RWPE1 (cell line): ENCODE measurements at regions not wholly inside any gene's neighbourhood (a gene's known extent, or its start where the extent isn't known, plus 50 kb on each side); places are given as distances from the start of the nearest gene placed in this dataset.
"Not testable (repeated sequence)": the region's sequence is repeated elsewhere in the genome, so short reads cannot be mapped to it uniquely, and the experiment has no call there.

Source experiments
- CTCF ChIA-PET: fragments of 350-600 bp; sonication (Branson Sonifier 250); formaldehyde crosslinking; extraction: SDS; loops from one replicate; lab custom pipeline; 2021; lab: Yijun Ruan, JAX
- POLR2A ChIA-PET: fragments of 400-600 bp; formaldehyde crosslinking; extraction: SDS; loops from one replicate; lab custom pipeline; 2020; ENCODE audit warnings: antibody characterized with exemption; ENCODE audit not compliant: low non-redundant PET; lab: Yijun Ruan, JAX
- DNase-seq: peaks from one replicate; pipeline ENCODE4 v3.0.0; 2012; ENCODE audit warnings: low spot score
- H3K27ac ChIP-seq: fragments of 450-650 bp; 2 replicates; pipeline ENCODE4 v1.5.1; 2017
- TF ChIP-seq, protein P1 (sequence below): fragments of 450-650 bp; conservative IDR thresholded peaks from 2 replicates; pipeline ENCODE4 v1.5.1; 2017; ENCODE audit warnings: low read depth, mild to moderate bottlenecking

DNA sequence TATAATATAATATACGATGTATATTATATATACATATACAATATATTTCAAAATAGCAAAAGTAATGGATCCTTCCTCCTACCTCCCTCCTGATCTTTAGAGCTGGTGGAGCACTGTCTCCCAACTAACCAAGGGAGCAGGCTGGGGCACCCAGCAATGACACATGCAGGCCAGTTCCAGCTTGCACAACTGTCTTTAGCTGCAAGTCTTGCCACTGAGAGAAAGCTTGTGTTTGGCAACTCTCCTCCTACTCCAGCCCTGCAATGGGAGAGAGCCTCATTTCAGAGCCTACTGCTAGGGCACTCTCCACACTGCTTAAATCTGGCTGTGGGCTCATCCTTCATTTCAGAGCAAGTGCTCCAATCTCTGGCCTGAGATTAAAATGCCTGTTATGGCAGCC, 469.8 kb upstream of the OLFM3 start:
- TF ChIP-seq, protein P1, sequence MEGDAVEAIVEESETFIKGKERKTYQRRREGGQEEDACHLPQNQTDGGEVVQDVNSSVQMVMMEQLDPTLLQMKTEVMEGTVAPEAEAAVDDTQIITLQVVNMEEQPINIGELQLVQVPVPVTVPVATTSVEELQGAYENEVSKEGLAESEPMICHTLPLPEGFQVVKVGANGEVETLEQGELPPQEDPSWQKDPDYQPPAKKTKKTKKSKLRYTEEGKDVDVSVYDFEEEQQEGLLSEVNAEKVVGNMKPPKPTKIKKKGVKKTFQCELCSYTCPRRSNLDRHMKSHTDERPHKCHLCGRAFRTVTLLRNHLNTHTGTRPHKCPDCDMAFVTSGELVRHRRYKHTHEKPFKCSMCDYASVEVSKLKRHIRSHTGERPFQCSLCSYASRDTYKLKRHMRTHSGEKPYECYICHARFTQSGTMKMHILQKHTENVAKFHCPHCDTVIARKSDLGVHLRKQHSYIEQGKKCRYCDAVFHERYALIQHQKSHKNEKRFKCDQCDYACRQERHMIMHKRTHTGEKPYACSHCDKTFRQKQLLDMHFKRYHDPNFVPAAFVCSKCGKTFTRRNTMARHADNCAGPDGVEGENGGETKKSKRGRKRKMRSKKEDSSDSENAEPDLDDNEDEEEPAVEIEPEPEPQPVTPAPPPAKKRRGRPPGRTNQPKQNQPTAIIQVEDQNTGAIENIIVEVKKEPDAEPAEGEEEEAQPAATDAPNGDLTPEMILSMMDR = no peak
- POLR2A ChIA-PET = no interaction called here
- CTCF ChIA-PET = interaction anchor here (0.6 kb wide), 1 partner anchor 287 kb away, joined by 4 read pairs; no protein-coding TSS in a partner anchor
- H3K27ac ChIP-seq = no peak overlapping the region
- DNase-seq = no peak

DNA sequence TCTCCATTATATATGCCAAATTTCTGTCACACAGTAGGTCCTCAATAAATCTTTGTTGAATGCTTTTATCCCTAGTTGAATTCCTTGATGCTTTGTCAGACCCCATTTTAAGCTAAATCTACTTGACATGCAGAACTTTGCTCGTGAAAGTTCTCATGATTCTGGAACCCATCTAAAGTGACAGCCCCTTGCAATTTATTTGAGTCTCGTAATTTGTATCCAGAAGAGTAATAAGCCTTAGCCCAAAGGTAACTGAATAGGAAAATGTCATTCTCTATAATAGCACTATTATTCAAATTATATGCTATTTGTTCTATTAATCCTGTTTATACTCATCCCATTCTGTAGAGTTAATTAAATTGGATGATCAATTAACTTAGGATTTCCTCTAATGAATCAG, 466.6 kb upstream of the OLFM3 start:
- ChIA-PET CTCF (no interaction called here), POLR2A (no interaction called here)
- H3K27ac ChIP-seq = no peak overlapping the region
- DNase-seq = no peak
- TF ChIP-seq, protein P1 = no peak

DNA sequence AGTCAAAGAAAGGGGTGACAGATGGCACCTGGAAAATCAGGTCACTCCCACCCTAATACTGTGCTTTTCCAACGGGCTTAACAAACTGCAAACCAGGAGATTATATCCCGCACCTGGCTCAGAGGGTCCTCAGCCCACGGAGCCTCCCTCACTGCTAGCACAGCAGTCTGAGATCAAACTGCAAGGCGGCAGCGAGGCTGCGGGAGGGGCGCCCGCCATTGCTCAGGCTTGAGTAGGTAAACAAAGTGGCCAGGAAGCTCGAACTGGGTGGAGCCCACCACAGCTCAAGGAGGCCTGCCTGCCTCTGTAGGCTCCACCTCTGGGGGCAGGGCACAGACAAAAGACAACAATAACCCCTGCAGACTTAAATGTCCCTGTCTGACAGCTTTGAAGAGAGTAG, 445.6 kb upstream of the OLFM3 start:
- CTCF ChIA-PET, DNase-seq, POLR2A ChIA-PET, H3K27ac ChIP-seq: not testable (repeated sequence)

GRCh38 chr1:102435483-102435882, 438.8 kb upstream of the OLFM3 start:
- no peak for DNase-seq
- ChIA-PET CTCF (no interaction called here), POLR2A (no interaction called here)
- TF ChIP-seq, protein P1 = no peak
- no peak overlapping the region for H3K27ac ChIP-seq

GRCh38 chr1:102434421-102434820, 437.7 kb upstream of the OLFM3 start:
- H3K27ac ChIP-seq = no peak overlapping the region
- TF ChIP-seq, protein P1 = 0 out of 2 replicates have a peak, but pooled peaks have one; percentile 26
- ChIA-PET POLR2A (no interaction called here), CTCF (no interaction called here)
- DNase-seq = no peak

GRCh38 chr1:102431253-102431652, 434.5 kb upstream of the OLFM3 start:
- CTCF ChIA-PET = no interaction called here
- DNase-seq = no peak
- H3K27ac ChIP-seq = no peak overlapping the region
- POLR2A ChIA-PET = no interaction called here
- TF ChIP-seq, protein P1 = no peak

- H3K27ac ChIP-seq = no peak overlapping the region
- POLR2A ChIA-PET = no interaction called here
- DNase-seq = no peak
- TF ChIP-seq, protein P1 = no peak
- CTCF ChIA-PET = no interaction called here
Observed at GRCh38 chr1:102420034-102420433, 423.3 kb upstream of the OLFM3 start.
